Activated CD4-positive, alpha-beta T cell treated with anti-CD3 and anti-CD28 coated beads for 36 hours (primary cell): ENCODE measurements at regions not wholly inside any gene's neighbourhood (a gene's known extent, or its start where the extent isn't known, plus 50 kb on each side); places are given as distances from the start of the nearest gene placed in this dataset.

Experiments used
- ATAC-seq: fragments of 200-7000 bp; cut with Tn5 transposase; one replicate; pipeline ENCODE4 v1.10.0; 2021; ENCODE audit warnings: mild to moderate bottlenecking, moderate library complexity
- CTCF ChIA-PET: fragments of 350-600 bp; sonication (Branson Sonifier 250); formaldehyde crosslinking; loops from one replicate; lab custom pipeline; 2021; ENCODE audit warnings: antibody characterized with exemption; lab: Charles Lee
- POLR2A ChIA-PET: fragments of 350-600 bp; sonication (Branson Sonifier 250); formaldehyde crosslinking; loops from one replicate; lab custom pipeline; 2021; ENCODE audit warnings: antibody characterized with exemption, inconsistent platforms; lab: Charles Lee
- DNase-seq: peaks from one replicate; pipeline ENCODE4 v3.0.0-alpha.2; 2020
- H3K27ac Mint-ChIP-seq: one replicate; pipeline ENCODE4 v1.8.0; 2021; ENCODE audit warnings: mixed read lengths
- H3K27me3 Mint-ChIP-seq: one replicate; pipeline ENCODE4 v1.8.0; 2021; ENCODE audit warnings: mixed read lengths
- H3K36me3 Mint-ChIP-seq: one replicate; pipeline ENCODE4 v1.8.0; 2021; ENCODE audit warnings: low read depth, mixed read lengths
- H3K4me1 Mint-ChIP-seq: one replicate; pipeline ENCODE4 v1.8.0; 2021; ENCODE audit warnings: mixed read lengths
- H3K4me3 Mint-ChIP-seq: one replicate; pipeline ENCODE4 v1.8.0; 2021; ENCODE audit warnings: mild to moderate bottlenecking, moderate library complexity, mixed read lengths
- H3K9me3 Mint-ChIP-seq: one replicate; pipeline ENCODE4 v1.8.0; 2021; ENCODE audit warnings: low read depth, mixed read lengths
- intact Hi-C, 2 experiments: fragments of 100-400 bp; cut with DNase I in 1 of 2; cut with micrococcal nuclease in 1 of 2; formaldehyde crosslinking; loops; one replicate each; pipeline versions ENCODE4 v1.14.2 to v1.15.1; 2022 to 2024; cut with DNase I, micrococcal nuclease

- H3K4me3 Mint-ChIP-seq = no peak overlapping the region
- ChIA-PET CTCF (interaction anchor here (0.7 to 1.3 kb wide), 6 partner anchors 13 to 24 kb away, joined by 3 to 7 read pairs (median 4); no protein-coding TSS in a partner anchor), POLR2A (interaction anchor here (1.1 kb wide), 1 partner anchor 27 kb away, joined by 3 read pairs; no protein-coding TSS in a partner anchor)
- intact Hi-C loops = loop anchor here (2.0 to 10.0 kb wide), 2 partner anchors 13 to 889 kb away; no protein-coding TSS in a partner anchor
- DNase-seq (no peak), ATAC-seq (no peak)
- peak overlapping the region; percentile 56 for H3K27ac Mint-ChIP-seq
- H3K9me3 Mint-ChIP-seq = no peaks in the 10 kb centered on the region
- peaks cover 9% of the 10 kb centered on the region for H3K36me3 Mint-ChIP-seq
- H3K4me1 Mint-ChIP-seq = peaks cover 81% of the 10 kb centered on the region
- no peaks in the 10 kb centered on the region for H3K27me3 Mint-ChIP-seq
Observed at GRCh38 chr3:31225923-31226322, 306.8 kb upstream of the STT3B start.

- Mint-ChIP-seq H3K9me3 (no peaks in the 10 kb centered on the region), H3K4me1 (peaks cover 83% of the 10 kb centered on the region), H3K27ac (peak overlapping the region; percentile 56), H3K27me3 (no peaks in the 10 kb centered on the region), H3K4me3 (no peak overlapping the region), H3K36me3 (peaks cover 9% of the 10 kb centered on the region)
- ATAC-seq (peak; percentile 35), DNase-seq (peak; percentile 16)
- ChIA-PET CTCF (interaction anchor here (0.8 to 1.3 kb wide), 5 partner anchors 13 to 576 kb away, joined by 3 to 6 read pairs (median 4); no protein-coding TSS in a partner anchor), POLR2A (interaction anchor here (1.1 kb wide), 1 partner anchor 26 kb away, joined by 3 read pairs; no protein-coding TSS in a partner anchor)
- intact Hi-C loops = loop anchor here (2.0 to 10.0 kb wide), 2 partner anchors 14 to 888 kb away; no protein-coding TSS in a partner anchor
Observed at GRCh38 chr3:31226346-31226745, 306.4 kb upstream of the STT3B start.

GRCh38 chr3:31227131-31227562 lies 305.6 kb upstream of the STT3B start:
- peaks cover 9% of the 10 kb centered on the region for H3K36me3 Mint-ChIP-seq
- H3K9me3 Mint-ChIP-seq = no peaks in the 10 kb centered on the region
- POLR2A ChIA-PET = no interaction called here
- intact Hi-C loops = loop anchor here (1.0 to 10.0 kb wide), 3 partner anchors 9 to 888 kb away; no protein-coding TSS in a partner anchor
- CTCF ChIA-PET = interaction anchor here (0.8 to 1.3 kb wide), 5 partner anchors 8 to 577 kb away, joined by 3 to 5 read pairs (median 4); no protein-coding TSS in a partner anchor
- H3K27me3 Mint-ChIP-seq = no peaks in the 10 kb centered on the region
- peaks cover 89% of the 10 kb centered on the region for H3K4me1 Mint-ChIP-seq
- DNase-seq (no peak), ATAC-seq (peak; percentile 54)
- H3K27ac Mint-ChIP-seq = peak overlapping the region; percentile 56
- H3K4me3 Mint-ChIP-seq = no peak overlapping the region

- H3K4me3 Mint-ChIP-seq = no peak overlapping the region
- intact Hi-C loops = no loop called here
- H3K36me3 Mint-ChIP-seq = peaks cover 9% of the 10 kb centered on the region
- peak overlapping the region; percentile 52 for H3K27ac Mint-ChIP-seq
- CTCF ChIA-PET = interaction anchor here (0.6 to 1.0 kb wide), 2 partner anchors 11 to 737 kb away, joined by 3 read pairs; no protein-coding TSS in a partner anchor
- H3K4me1 Mint-ChIP-seq = peaks cover 90% of the 10 kb centered on the region
- DNase-seq (no peak), ATAC-seq (peak; percentile 27)
- H3K9me3 Mint-ChIP-seq = no peaks in the 10 kb centered on the region
- POLR2A ChIA-PET = no interaction called here
- no peaks in the 10 kb centered on the region for H3K27me3 Mint-ChIP-seq
Observed at GRCh38 chr3:31230425-31231223, 302.1 kb upstream of the STT3B start.

GRCh38 chr3:31232055-31233025 lies 300.4 kb upstream of the STT3B start:
- peaks cover 9% of the 10 kb centered on the region for H3K36me3 Mint-ChIP-seq
- H3K9me3 Mint-ChIP-seq = no peaks in the 10 kb centered on the region
- H3K4me1 Mint-ChIP-seq = peaks cover 72% of the 10 kb centered on the region
- no peaks in the 10 kb centered on the region for H3K27me3 Mint-ChIP-seq
- ChIA-PET POLR2A (no interaction called here), CTCF (interaction anchor here (0.5 to 1.1 kb wide), 6 partner anchors 9 to 728 kb away, joined by 3 to 4 read pairs (median 3); no protein-coding TSS in a partner anchor)
- DNase-seq = no peak
- H3K27ac Mint-ChIP-seq = peak overlapping the region; percentile 73
- H3K4me3 Mint-ChIP-seq = no peak overlapping the region
- no peak for ATAC-seq
- intact Hi-C loops = no loop called here

GRCh38 chr3:31234145-31234544 lies 298.6 kb upstream of the STT3B start:
- Mint-ChIP-seq H3K9me3 (no peaks in the 10 kb centered on the region), H3K36me3 (no peaks in the 10 kb centered on the region), H3K4me1 (peaks cover 55% of the 10 kb centered on the region), H3K27ac (no peak overlapping the region), H3K4me3 (no peak overlapping the region), H3K27me3 (no peaks in the 10 kb centered on the region)
- DNase-seq (no peak), ATAC-seq (no peak)
- ChIA-PET CTCF (interaction anchor here (1.0 to 1.4 kb wide), 2 partner anchors 30 to 102 kb away, joined by 3 read pairs; no protein-coding TSS in a partner anchor), POLR2A (interaction anchor here (0.8 kb wide), 1 partner anchor 8 kb away, joined by 6 read pairs; no protein-coding TSS in a partner anchor)
- intact Hi-C loops = no loop called here

GRCh38 chr3:31235062-31235700 lies 297.5 kb upstream of the STT3B start:
- no peak for ATAC-seq
- no peak for DNase-seq
- CTCF ChIA-PET = interaction anchor here (1.0 to 1.4 kb wide), 2 partner anchors 29 to 103 kb away, joined by 3 read pairs; no protein-coding TSS in a partner anchor
- Mint-ChIP-seq H3K27me3 (no peaks in the 10 kb centered on the region), H3K36me3 (no peaks in the 10 kb centered on the region), H3K4me3 (no peak overlapping the region), H3K9me3 (no peaks in the 10 kb centered on the region), H3K4me1 (peaks cover 47% of the 10 kb centered on the region), H3K27ac (no peak overlapping the region)
- intact Hi-C loops = no loop called here
- POLR2A ChIA-PET = no interaction called here

- no peaks in the 10 kb centered on the region for H3K9me3 Mint-ChIP-seq
- ATAC-seq (no peak), DNase-seq (no peak)
- no peak overlapping the region for H3K27ac Mint-ChIP-seq
- peaks cover 42% of the 10 kb centered on the region for H3K4me1 Mint-ChIP-seq
- POLR2A ChIA-PET = interaction anchor here (0.6 kb wide), 1 partner anchor 25 kb away, joined by 4 read pairs; no protein-coding TSS in a partner anchor
- no peak overlapping the region for H3K4me3 Mint-ChIP-seq
- CTCF ChIA-PET = interaction anchor here (0.7 kb wide), 1 partner anchor 267 kb away, joined by 4 read pairs; no protein-coding TSS in a partner anchor
- intact Hi-C loops = no loop called here
- H3K36me3 Mint-ChIP-seq = no peaks in the 10 kb centered on the region
- H3K27me3 Mint-ChIP-seq = no peaks in the 10 kb centered on the region
Observed at GRCh38 chr3:31237887-31238286, 294.8 kb upstream of the STT3B start.

- no peak overlapping the region for H3K4me3 Mint-ChIP-seq
- POLR2A ChIA-PET = no interaction called here
- H3K9me3 Mint-ChIP-seq = no peaks in the 10 kb centered on the region
- H3K4me1 Mint-ChIP-seq = peaks cover 24% of the 10 kb centered on the region
- no peak for ATAC-seq
- H3K27ac Mint-ChIP-seq = no peak overlapping the region
- H3K27me3 Mint-ChIP-seq = no peaks in the 10 kb centered on the region
- H3K36me3 Mint-ChIP-seq = no peaks in the 10 kb centered on the region
- DNase-seq = no peak
- intact Hi-C loops = no loop called here
- CTCF ChIA-PET = no interaction called here
Observed at GRCh38 chr3:31240013-31240412, 292.7 kb upstream of the STT3B start.

GRCh38 chr3:31240466-31240865 lies 292.3 kb upstream of the STT3B start:
- ChIA-PET POLR2A (interaction anchor here (0.6 kb wide), 1 partner anchor 761 kb away, joined by 3 read pairs; no protein-coding TSS in a partner anchor), CTCF (interaction anchor here (0.6 to 1.5 kb wide), 6 partner anchors 9 to 314 kb away, joined by 3 to 5 read pairs (median 3); no protein-coding TSS in a partner anchor)
- H3K4me3 Mint-ChIP-seq = no peak overlapping the region
- no peaks in the 10 kb centered on the region for H3K27me3 Mint-ChIP-seq
- H3K27ac Mint-ChIP-seq = no peak overlapping the region
- no peaks in the 10 kb centered on the region for H3K9me3 Mint-ChIP-seq
- ATAC-seq (no peak), DNase-seq (no peak)
- intact Hi-C loops = no loop called here
- no peaks in the 10 kb centered on the region for H3K36me3 Mint-ChIP-seq
- H3K4me1 Mint-ChIP-seq = peaks cover 21% of the 10 kb centered on the region
